Adrenal gland (tissue), 9 donors: ENCODE measurements at regions not wholly inside any gene's neighbourhood (a gene's known extent, or its start where the extent isn't known, plus 50 kb on each side); places are given as distances from the start of the nearest gene placed in this dataset.
"Not testable (repeated sequence)": the region's sequence is repeated elsewhere in the genome, so short reads cannot be mapped to it uniquely, and the experiment has no call there.

ENCODE experiments used
- DNase-seq, 7 donors: peaks; one replicate each; pipeline ENCODE4 v3.0.0-alpha.2; 2019 to 2020
- H3K27ac ChIP-seq, 5 donors: fragments of 200-600 bp; sonication (generic) in 4 of 5; 1 replicate in 3 of 5; 2 replicates in 2 of 5; pipeline versions ENCODE4 v1.5.1 to v1.8.0; 2016 to 2020; ENCODE audit warnings: mild to moderate bottlenecking in 1 of 5
- H3K27me3 ChIP-seq: fragments of 200-600 bp; 2 replicates; pipeline ENCODE4 v1.8.0; 2021
- H3K36me3 ChIP-seq, 2 donors: fragments of 200-600 bp; replicated peaks in 1 of 2; 1 replicate in 1 of 2; 2 replicates in 1 of 2; pipeline versions ENCODE4 v1.5.1 to v1.8.0; 2018 to 2022
- H3K4me1 ChIP-seq, 2 donors: fragments of 200-600 bp; replicated peaks in 1 of 2; 1 replicate in 1 of 2; 2 replicates in 1 of 2; pipeline versions ENCODE4 v1.5.1 to v1.8.0; 2018 to 2021
- H3K4me3 ChIP-seq, 4 donors: fragments of 200-600 bp; sonication (generic) in 3 of 4; one replicate each; pipeline ENCODE4 v1.5.1; 2016 to 2018
- H3K9me3 ChIP-seq, 3 donors: fragments of 200-600 bp; sonication (generic) in 1 of 3; replicated peaks in 1 of 3; 1 replicate in 2 of 3; 2 replicates in 1 of 3; pipeline versions ENCODE4 v1.5.1 to v1.8.0; 2016 to 2021
- POLR2A ChIP-seq, 2 donors: fragments of 450-650 bp; IDR thresholded peaks; one replicate each; pipeline ENCODE4 v1.6.1; 2017; ENCODE audit warnings: antibody characterized with exemption in 2 of 2, mild to moderate bottlenecking in 2 of 2, moderate library complexity in 1 of 2
- WGBS, 4 donors: extraction: QIAGEN DNeasy Blood & Tissue Kit in 2 of 4; methylation state at CpG; one replicate each; pipeline versions ENCODE4 v1.1.5 to v1.1.7; 2013 to 2017; 5-methylcytosine and 5-hydroxymethylcytosine counted together
- intact Hi-C, 2 donors: fragments of 100-400 bp; cut with DNase I; formaldehyde crosslinking; loops; one replicate each; pipeline versions ENCODE4 v1.14.1 to v1.15.0; 2022 to 2023
- TF ChIP-seq, protein P1 (sequence below), 6 experiments: fragments of 450-650 bp in 4 of 6; fragments of 200-600 bp in 2 of 6; sonication (generic) in 1 of 6; IDR thresholded peaks; 1 replicate in 5 of 6; 2 replicates in 1 of 6; pipeline versions ENCODE4 v1.5.1 to v1.8.0; 2016 to 2021; ENCODE audit warnings: antibody characterized with exemption in 6 of 6, mild to moderate bottlenecking in 2 of 6, moderate library complexity in 1 of 6
- donor health status: healthy with polysubstance abuse.
- donor health status: Bipolar disorder and iron deficiency.
- donor health status: DM: yes; HTN: yes; CAD: no.
- donor health status: DM: no; HTN: no; CAD: no.
- donor health status: DM: no; HTN: no; CAD: no.

DNA sequence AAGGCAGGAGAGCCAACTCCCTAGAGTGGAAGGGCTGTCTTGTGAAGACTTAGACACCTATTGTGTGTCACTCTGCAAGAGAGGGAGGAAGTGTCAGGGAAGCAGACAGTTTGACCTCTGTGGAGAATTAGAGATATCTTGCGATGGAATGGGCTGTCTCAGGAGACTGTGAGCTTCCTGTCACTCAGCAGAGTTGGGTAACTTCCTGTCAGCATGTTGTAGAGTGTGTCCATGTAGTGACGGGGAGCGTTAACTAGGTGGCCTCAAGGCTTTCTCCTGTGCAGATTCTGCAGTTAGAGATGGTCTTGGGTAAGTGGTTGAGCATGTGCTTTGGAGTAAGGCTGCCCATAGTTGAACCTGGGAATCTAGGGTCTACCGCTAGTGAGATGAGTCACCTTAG is 136.5 kb downstream of the KIF4B start:
- intact Hi-C loops, result no loop called here
- no peak for DNase-seq
- TF ChIP-seq, protein P1, sequence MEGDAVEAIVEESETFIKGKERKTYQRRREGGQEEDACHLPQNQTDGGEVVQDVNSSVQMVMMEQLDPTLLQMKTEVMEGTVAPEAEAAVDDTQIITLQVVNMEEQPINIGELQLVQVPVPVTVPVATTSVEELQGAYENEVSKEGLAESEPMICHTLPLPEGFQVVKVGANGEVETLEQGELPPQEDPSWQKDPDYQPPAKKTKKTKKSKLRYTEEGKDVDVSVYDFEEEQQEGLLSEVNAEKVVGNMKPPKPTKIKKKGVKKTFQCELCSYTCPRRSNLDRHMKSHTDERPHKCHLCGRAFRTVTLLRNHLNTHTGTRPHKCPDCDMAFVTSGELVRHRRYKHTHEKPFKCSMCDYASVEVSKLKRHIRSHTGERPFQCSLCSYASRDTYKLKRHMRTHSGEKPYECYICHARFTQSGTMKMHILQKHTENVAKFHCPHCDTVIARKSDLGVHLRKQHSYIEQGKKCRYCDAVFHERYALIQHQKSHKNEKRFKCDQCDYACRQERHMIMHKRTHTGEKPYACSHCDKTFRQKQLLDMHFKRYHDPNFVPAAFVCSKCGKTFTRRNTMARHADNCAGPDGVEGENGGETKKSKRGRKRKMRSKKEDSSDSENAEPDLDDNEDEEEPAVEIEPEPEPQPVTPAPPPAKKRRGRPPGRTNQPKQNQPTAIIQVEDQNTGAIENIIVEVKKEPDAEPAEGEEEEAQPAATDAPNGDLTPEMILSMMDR (IDR thresholded peaks at IDR 0.05), result no peak
- no peak for TF ChIP-seq POLR2A (IDR thresholded peaks at IDR 0.05)
- Histone ChIP-seq H3K4me3 (no peak overlapping the region), H3K27ac (no peak overlapping the region), H3K27me3 (no peaks in the 10 kb centered on the region), H3K9me3 (no peaks in the 10 kb centered on the region), H3K4me1 (no peaks in the 10 kb centered on the region), H3K36me3 (no peaks in the 10 kb centered on the region)
- WGBS, 4 donors, result 56 to 76% (median 61%) methylated on average over 4 of the region's 4 CpGs

DNA sequence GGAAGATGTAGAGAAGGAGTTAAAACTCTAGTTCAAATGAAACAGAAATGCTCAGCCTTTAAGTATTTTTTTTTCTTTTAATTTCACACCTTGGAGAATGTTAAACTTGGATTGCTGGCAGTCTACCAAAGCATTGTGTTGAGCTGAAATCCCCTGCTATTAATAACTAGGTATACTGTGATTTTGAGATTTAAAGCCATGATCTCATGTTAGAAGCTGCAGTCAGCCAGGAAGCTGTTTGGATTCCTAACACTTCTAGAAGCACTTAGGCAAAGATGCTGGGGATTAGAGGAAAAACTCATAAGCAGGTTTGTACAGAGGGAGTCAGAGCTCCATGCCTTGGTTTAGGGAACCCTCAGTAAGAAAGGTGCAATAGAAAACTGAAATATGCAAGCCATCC is 141.4 kb downstream of the KIF4B start:
- H3K4me1 ChIP-seq, result no peaks in the 10 kb centered on the region
- TF ChIP-seq, protein P1 (IDR thresholded peaks at IDR 0.05), result no peak
- TF ChIP-seq POLR2A (IDR thresholded peaks at IDR 0.05), result no peak
- intact Hi-C loops, result no loop called here

DNA sequence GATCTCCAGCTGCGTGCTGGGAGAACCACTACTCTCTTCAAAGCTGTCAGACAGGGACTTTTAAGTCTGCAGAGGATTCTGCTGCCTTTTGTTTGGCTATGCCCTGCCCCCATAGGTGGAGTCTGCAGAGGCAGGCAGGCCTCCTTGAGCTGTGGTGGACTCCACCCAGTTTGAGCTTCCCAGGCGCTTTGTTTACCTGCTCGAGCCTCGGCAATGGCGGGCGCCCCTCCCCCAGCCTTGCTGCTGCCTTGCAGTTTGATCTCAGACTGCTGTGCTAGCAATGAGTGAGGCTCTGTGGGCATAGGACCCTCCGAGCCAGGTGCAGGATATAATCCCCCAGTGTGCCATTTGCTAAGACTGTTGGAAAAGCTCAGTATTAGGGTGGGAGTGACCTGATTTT is 149.5 kb downstream of the KIF4B start:
- WGBS, 4 donors, result 70 to 78% (median 76%) methylated on average over 1 to 7 of the region's 7 CpGs
- DNase-seq, H3K4me3 ChIP-seq, H3K36me3 ChIP-seq, H3K4me1 ChIP-seq, intact Hi-C loops, H3K27ac ChIP-seq, H3K27me3 ChIP-seq, H3K9me3 ChIP-seq: not testable (repeated sequence)

More for the DNA sequence above, 141.4 kb downstream of the KIF4B start:
- H3K36me3 ChIP-seq, result no peaks in the 10 kb centered on the region
- no peak overlapping the region for H3K27ac ChIP-seq
- no peaks in the 10 kb centered on the region for H3K27me3 ChIP-seq
- H3K4me3 ChIP-seq, result no peak overlapping the region
- H3K9me3 ChIP-seq, result no peaks in the 10 kb centered on the region
- DNase-seq, result no peak

DNA sequence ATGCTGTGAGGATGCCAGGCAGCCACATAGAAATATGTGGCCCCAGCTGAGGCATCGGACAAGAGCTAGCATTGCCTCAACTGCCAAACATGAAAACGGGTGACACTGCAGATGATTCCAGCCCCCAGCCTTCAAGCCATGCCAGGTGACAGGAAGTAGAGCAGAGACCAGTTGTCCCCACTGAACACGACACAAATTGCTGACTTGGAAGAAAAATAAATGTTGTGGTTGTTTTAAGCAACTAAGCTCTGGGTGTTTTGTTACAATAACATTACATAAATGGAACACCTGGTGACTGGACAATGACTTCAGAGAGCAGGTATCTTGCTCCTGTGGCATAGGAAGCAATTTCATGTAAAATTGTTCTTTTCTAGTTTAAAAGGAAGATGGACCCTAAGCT is 154.2 kb downstream of the KIF4B start:
- Histone ChIP-seq H3K27me3 (no peaks in the 10 kb centered on the region), H3K27ac (no peak overlapping the region), H3K9me3 (no peaks in the 10 kb centered on the region), H3K36me3 (no peaks in the 10 kb centered on the region), H3K4me1 (no peaks in the 10 kb centered on the region), H3K4me3 (no peak overlapping the region)
- no peak for TF ChIP-seq POLR2A (IDR thresholded peaks at IDR 0.05)
- TF ChIP-seq, protein P1 (IDR thresholded peaks at IDR 0.05), result no peak
- intact Hi-C loops, result no loop called here
- no peak for DNase-seq
- 71 to 80% (median 75%) methylated on average over 3 of the region's 3 CpGs for WGBS, 4 donors

DNA sequence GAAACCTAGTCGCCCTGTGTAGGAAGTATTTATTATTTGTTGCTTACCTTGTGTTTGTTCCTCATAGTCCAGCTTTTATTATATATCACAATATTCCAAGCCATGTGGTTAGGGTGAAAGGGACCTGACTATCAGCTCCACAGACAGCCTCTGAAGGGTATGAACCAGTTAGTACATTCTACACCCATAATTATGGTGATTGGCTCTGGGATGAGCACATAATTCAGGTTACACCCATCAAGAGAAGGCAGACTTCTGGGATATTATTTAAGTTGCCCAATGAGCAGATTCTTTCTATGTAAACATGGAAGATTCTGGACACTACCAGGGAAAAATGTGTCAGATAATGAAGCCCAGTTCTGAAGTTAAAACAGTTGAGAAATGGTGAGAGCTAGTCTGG is 168.0 kb downstream of the KIF4B start:
- Histone ChIP-seq H3K4me3 (no peak overlapping the region), H3K9me3 (no peaks in the 10 kb centered on the region)
- WGBS, 4 donors, result 48 to 64% (median 54%) methylated on average over 1 of the region's 1 CpG

More for the DNA sequence above, 168.0 kb downstream of the KIF4B start:
- no peaks in the 10 kb centered on the region for H3K4me1 ChIP-seq
- no peak for DNase-seq
- H3K36me3 ChIP-seq, result no peaks in the 10 kb centered on the region
- no peak for TF ChIP-seq POLR2A (IDR thresholded peaks at IDR 0.05)
- TF ChIP-seq, protein P1 (IDR thresholded peaks at IDR 0.05), result no peak
- intact Hi-C loops, result no loop called here
- no peaks in the 10 kb centered on the region for H3K27me3 ChIP-seq
- H3K27ac ChIP-seq, result no peak overlapping the region
